ENCODE measurements at regions not wholly inside any gene's neighbourhood (a gene's known extent, or its start where the extent isn't known, plus 50 kb on each side); places are given as distances from the start of the nearest gene placed in this dataset.

DNA sequence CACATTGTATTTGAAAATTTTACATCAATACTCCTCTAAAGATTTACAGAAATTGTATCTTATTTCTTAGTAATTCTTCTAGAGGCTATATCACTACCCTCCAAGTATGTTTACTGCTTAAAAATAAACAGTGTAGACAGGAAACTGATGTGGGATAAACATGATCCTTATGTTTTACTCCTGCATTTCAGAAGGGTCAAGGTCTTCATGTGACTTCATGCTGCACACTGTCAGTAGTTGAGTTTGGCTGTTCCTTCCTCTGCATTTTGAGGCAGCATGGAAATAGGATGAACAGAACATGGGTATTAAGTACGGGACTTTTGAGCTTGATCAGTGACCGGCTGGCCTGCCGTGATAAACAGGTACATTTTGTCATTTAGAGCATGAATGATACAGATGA, 179.2 kb upstream of the FERMT1 start:
- no peak for TF ChIP-seq ZNF592 (IDR thresholded peaks at IDR 0.05)
- TF ChIP-seq CTCF (IDR thresholded peaks at IDR 0.05 in 2 of 3, conservative IDR thresholded peaks at IDR 0.05 in 1 of 3; ENCODE audit: control insufficient read depth in 2 of 3, extremely low read depth in 1 of 3, insufficient read depth in 1 of 3, low read depth in 3 of 3, low read length in 3 of 3), result no peak
- TF ChIP-seq PML (IDR thresholded peaks at IDR 0.05; ENCODE audit: low read length), result no peak
- TF ChIP-seq POLR2A (IDR thresholded peaks at IDR 0.05; ENCODE audit: low read depth, low read length), result no peak
- TF ChIP-seq RAD51 (IDR thresholded peaks at IDR 0.05), result no peak
- no peak for TF ChIP-seq SIN3A (IDR thresholded peaks at IDR 0.05; ENCODE audit: low read depth, low read length)
- TF ChIP-seq YY1 (IDR thresholded peaks at IDR 0.05; ENCODE audit: low read depth, low read length), result no peak
- TF ChIP-seq, protein P1, sequence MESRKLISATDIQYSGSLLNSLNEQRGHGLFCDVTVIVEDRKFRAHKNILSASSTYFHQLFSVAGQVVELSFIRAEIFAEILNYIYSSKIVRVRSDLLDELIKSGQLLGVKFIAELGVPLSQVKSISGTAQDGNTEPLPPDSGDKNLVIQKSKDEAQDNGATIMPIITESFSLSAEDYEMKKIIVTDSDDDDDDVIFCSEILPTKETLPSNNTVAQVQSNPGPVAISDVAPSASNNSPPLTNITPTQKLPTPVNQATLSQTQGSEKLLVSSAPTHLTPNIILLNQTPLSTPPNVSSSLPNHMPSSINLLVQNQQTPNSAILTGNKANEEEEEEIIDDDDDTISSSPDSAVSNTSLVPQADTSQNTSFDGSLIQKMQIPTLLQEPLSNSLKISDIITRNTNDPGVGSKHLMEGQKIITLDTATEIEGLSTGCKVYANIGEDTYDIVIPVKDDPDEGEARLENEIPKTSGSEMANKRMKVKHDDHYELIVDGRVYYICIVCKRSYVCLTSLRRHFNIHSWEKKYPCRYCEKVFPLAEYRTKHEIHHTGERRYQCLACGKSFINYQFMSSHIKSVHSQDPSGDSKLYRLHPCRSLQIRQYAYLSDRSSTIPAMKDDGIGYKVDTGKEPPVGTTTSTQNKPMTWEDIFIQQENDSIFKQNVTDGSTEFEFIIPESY (IDR thresholded peaks at IDR 0.05), result no peak

All from GM12878 (cell line).